ENCODE measurements at regions not wholly inside any gene's neighbourhood (a gene's known extent, or its start where the extent isn't known, plus 50 kb on each side); places are given as distances from the start of the nearest gene placed in this dataset.

DNA sequence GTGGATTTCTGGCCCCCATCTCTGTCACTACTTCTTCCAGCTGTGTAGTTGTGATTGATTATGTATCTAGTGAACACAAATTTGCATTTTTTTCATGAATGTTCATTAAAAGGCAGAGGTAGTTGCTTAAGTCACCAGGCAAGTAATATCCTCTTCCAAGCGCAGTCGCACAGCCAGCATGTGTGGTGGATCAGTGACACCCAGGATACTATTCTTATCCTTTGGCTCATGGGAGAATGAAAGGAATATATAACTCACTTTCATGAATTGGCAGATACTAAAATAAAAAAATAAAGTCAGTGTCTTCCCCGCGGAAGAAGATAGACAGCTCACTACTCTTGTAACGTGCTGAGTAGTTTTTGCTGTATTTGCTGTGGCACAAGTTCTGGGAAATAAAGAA, 387.8 kb downstream of the CDH7 start:
- DNase-seq = no peak
- ATAC-seq = no peak

GRCh38 chr18:66136039-66136438, 385.2 kb downstream of the CDH7 start:
- no peak for DNase-seq
- no peak for ATAC-seq

DNA sequence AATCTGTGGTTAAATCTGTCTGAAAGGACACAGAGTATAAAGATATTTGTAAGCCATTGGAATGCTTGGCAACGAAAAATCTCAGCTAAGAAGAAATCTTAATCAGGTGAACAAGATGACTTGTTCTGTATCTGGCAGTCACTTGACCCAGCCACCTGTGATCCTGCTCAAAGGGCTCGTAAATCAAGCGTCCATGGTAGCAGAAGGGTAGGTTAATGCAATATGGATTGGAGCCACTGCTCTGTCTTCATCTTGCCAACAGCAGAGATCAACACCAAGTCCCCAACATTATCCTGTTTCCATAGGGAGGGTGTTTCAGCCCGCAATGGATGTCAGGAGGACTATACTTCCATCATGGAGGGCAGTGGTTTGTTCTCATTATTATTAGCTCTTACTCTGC, 378.4 kb downstream of the CDH7 start:
- no peak for ATAC-seq
- no peak for DNase-seq

GRCh38 chr18:66126266-66126665, 375.5 kb downstream of the CDH7 start:
- ATAC-seq (no peak), DNase-seq (no peak)

DNA sequence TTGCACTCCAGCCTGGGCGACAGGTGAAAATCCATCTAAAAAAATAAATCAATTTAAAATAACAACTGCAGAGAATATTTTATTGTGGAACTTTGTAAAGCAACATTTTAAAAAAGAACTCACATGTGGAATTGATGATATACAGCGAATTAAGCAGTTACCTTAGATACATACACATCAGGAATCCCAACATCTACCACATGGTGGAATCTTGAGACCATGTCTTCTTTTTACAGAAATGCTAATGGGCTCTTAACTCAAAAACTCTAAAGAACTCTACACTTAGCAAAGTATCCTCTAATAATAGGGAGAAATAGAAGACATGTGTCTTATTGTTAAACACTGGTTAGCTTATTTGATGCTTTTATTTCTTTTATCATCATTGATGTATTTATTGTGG, 373.6 kb downstream of the CDH7 start:
- DNase-seq = no peak
- no peak for ATAC-seq

DNA sequence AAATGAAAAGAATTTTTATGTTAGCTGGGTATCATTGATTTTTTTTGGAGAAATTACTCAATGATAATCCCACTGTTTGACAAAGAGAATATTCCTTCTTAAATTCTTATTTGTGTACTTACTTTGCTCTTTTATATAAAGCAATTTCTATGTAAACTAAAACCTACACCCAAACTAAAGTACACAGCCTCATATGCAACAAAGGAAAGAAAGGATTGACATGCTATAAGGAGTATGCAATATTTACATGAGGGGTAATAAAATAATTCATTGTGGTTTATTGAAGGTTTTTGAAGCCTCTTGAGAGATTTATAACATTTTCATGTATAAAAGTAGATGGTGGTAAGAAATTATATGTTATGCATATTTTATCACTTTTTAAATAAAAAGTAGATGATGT, 368.5 kb downstream of the CDH7 start:
- no peak for DNase-seq
- ATAC-seq = no peak

DNA sequence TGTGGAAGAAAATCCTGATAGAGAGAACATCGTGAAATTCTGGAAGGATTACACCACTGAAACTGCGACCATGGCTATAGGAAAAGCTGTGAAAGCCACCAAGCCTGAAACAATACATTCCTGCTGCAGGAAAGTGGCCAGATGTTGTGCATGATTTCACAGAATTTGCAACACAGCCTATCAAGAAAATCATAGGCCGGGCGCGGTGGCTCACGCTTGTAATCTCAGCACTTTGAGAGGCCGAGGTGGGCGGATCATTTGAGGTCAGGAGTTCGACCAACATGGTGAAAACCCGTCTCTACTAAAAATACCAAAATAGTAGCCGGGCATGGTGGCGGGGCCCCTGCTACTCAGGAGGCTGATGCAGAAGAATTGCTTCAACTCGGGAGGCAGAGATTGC, 360.2 kb downstream of the CDH7 start:
- DNase-seq (no peak), ATAC-seq (no peak)

DNA sequence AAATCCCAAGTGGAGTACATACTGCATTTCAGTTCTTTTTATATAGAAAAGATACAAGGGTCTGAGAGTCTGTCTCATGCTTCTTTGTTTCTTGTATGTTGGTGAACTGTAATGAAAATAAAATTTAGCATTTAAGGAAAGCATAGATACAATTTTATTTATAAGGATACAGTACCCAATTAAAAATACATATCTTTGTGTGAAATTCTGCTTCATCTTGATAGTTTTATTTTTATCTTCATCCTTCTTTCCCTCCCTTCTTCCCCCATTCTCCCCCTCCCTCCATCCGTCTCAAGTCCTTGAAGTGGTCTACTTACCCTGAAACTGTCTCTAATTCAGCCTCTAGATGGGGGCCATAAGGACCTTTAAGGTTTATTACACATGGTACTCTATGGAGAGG, 359.8 kb downstream of the CDH7 start:
- DNase-seq = no peak
- ATAC-seq = no peak

DNA sequence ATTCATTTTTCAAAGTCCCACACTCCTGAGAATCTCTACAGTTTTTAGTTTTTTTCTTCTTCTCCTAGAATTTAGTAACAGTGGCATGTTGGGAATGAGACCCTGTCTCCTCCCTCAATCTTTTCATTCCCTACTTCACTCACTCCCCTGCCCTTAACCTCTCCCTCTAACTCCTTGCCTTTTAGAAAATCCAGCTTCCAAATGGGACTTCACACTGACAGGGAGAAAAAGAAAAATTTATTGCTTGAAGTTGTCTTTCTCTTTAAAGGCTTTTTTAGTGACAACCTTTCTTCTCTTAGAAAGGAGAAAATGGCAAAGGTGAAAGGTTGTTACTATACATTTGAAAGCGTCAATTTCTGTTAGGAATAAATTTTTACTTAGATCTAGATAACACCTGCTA, 359.2 kb downstream of the CDH7 start:
- no peak for ATAC-seq
- no peak for DNase-seq

DNA sequence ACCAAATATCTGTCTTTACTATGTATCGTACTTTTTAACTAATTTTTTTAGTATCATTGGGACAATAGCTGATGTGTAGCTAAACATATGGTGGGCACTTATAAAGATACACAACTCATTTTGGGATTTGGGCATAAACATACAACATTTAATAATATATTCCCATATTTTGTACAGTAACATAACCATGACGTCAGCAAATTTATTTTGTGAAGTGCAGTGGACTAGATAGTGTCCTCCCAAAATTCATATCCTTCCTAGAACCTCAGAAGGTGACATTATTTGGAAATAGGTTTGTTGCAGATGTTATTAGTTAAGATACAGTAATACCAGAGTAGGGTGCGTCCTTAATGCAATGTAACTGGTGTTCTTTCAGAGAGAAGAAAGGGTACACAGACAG, 356.7 kb downstream of the CDH7 start:
- no peak for DNase-seq
- ATAC-seq = no peak

- DNase-seq = no peak
- no peak for ATAC-seq
These were observed 354.2 kb downstream of the CDH7 start for GRCh38 chr18:66105016-66105415.

GRCh38 chr18:66103550-66103949, 352.7 kb downstream of the CDH7 start:
- DNase-seq (no peak), ATAC-seq (no peak)

- ATAC-seq = no peak
- no peak for DNase-seq
These were observed 332.3 kb downstream of the CDH7 start for GRCh38 chr18:66083078-66083477.

DNA sequence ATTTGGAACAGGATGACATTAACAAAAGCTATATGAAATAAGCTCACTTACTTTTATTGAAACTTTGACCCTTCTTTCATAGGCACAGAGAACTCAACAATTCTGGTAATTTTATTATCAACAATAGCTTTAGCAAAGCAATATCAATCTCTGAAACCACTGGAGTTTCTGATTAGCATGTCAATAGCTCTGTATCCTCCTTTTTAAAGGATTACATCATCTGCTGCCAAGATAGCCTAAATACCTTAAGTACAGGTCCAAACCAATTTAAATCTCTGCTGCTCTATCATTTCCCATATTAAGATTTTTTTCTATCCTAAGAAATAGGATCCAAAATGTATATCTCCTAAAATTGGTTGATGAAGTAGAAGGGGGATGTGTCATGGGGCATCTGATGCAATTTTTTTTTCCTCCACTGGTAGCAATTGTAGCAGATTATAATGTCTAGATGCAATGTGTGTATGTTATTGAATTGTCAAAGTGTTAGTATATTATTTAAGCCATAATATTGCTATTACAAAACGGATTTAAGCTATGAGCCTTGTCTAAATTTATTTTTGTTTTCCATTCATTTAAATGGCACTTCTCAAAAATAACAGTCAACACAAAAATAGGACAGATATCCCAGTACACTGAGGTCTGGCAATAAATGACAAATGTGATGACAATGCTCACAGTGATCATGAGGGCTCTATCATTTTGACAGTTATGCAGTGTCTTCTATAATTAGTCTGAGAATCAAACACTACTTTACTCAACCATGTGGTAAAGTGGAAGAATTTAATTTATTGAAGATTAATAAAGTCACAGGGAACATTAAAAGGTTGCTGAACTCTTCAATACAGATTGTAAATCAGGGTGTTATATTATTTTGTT, 328.4 kb downstream of the CDH7 start:
- DNase-seq (no peak), ATAC-seq (no peak)

DNA sequence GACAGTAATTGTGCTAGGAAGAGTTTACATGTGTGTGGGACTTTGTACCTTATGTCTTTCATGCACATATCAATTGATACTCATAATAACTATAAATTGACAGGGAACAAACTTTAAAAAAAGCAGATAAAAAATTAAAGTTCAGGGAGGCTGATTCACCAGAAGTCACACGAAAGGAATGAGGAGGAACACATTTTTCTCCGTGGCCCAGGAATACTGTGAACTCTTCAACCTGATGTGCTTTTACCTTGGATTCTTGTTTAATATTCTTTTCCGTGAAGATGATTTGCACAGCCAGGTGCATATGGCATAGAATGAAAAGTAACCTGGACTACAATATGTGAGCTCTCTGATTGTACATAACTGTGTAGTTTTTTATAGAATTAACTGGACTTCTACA, 326.3 kb downstream of the CDH7 start:
- no peak for DNase-seq
- ATAC-seq = no peak

GRCh38 chr18:66066191-66066590, 315.4 kb downstream of the CDH7 start:
- no peak for ATAC-seq

GRCh38 chr18:66048406-66048805, 297.6 kb downstream of the CDH7 start:
- ATAC-seq = no peak
- no peak for DNase-seq

More at GRCh38 chr18:66066191-66066590, 315.4 kb downstream of the CDH7 start:
- no peak for DNase-seq

- no peak for ATAC-seq
These were observed 295.3 kb downstream of the CDH7 start for GRCh38 chr18:66046032-66046602.

DNA sequence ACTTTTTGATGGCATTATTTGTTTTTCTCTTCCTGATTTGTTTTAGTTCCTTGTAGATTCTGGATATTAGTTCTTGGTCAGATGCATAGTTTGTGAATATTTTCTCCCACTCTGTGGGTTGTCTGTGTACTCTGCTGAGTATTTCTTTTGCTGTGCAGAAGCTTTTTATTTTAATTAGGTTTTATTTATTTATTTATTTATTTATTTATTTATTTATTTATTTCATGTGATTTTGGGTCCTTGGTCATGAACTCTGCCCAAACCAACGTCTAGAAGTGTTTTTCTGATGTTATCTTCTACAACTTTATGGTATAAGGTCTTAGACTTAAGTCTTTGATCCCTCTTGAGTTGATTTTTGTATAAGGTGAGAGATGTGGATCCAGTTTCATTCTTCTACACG, 292.2 kb downstream of the CDH7 start:
- DNase-seq (no peak), ATAC-seq (no peak)

More at GRCh38 chr18:66046032-66046602, 295.3 kb downstream of the CDH7 start:
- DNase-seq = no peak

- no peak for DNase-seq
- no peak for ATAC-seq
These were observed 263.2 kb downstream of the CDH7 start for GRCh38 chr18:66013969-66014368.

- ATAC-seq (no peak), DNase-seq (no peak)
These were observed 261.1 kb downstream of the CDH7 start for GRCh38 chr18:66011916-66012315.

DNA sequence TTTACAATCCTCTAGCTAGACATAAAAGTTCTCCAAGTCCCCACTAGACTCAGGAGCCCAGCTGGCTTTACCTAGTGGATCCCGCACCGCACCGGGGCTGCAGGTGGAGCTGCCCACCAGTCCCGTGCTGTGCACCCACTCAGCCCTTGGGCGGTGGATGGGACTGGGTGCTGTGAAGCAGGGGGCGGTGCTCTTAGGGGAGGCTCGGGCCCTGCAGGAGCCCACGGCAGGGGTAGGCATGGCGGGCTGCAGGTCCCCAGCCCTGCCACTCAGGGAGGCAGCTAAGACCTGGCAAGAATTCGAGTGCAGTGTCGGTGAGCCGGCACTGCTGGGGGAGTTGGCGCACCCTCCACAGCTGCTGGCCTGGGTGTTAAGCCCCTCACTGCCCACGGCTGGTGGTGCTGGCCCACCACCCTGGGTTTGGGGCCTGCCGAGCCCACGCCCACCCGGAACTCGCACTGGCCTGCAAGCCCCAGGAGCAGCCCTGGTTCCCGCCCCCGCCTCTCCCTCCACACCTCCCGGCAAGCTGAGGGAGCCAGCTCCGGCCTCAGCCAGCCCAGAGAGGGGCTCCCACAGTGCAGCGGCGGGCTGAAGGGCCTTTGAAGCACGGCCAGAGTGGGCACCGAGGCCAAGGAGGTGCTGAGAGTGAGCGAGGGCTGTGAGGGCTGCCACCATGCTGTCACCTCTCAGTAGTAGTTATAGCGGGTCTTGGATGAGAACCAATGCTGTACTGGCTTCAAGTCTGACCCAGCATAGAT, 255.2 kb downstream of the CDH7 start:
- ATAC-seq (no peak), DNase-seq (no peak)

Measured in stimulated activated naive CD8-positive, alpha-beta T cell treated with anti-CD3 and anti-CD28 coated beads, Interleukin-15, Interleukin-2, amounts not matched to agents 100 U/mL and 50 U/mL, for 24 hours (primary cell).